Neural progenitor cell (in vitro differentiated cells): ENCODE measurements at regions not wholly inside any gene's neighbourhood (a gene's known extent, or its start where the extent isn't known, plus 50 kb on each side); places are given as distances from the start of the nearest gene placed in this dataset.
"Not testable (repeated sequence)": the region's sequence is repeated elsewhere in the genome, so short reads cannot be mapped to it uniquely, and the experiment has no call there.

Experiments used
- DNase-seq: peaks from one replicate; pipeline ENCODE4 v3.0.0-alpha.2; 2016; ENCODE audit warnings: low spot score
- H2AFZ ChIP-seq: fragments of 200-600 bp; sonication (generic); replicated peaks from 2 replicates; pipeline ENCODE4 v1.6.1; 2016; ENCODE audit warnings: antibody characterized with exemption
- H3F3A ChIP-seq: fragments of 200-600 bp; sonication (generic); 2 replicates; pipeline ENCODE4 v1.6.1; 2016; ENCODE audit warnings: antibody characterized with exemption, low read depth
- H3K27ac ChIP-seq: fragments of 200-600 bp; sonication (generic); 2 replicates; pipeline ENCODE4 v1.5.1; 2016; ENCODE audit warnings: mild to moderate bottlenecking
- H3K27me3 ChIP-seq: fragments of 200-600 bp; sonication (generic); 2 replicates; pipeline ENCODE4 v1.6.1; 2016; ENCODE audit warnings: mild to moderate bottlenecking, moderate library complexity
- H3K36me3 ChIP-seq: fragments of 200-600 bp; sonication (generic); 2 replicates; pipeline ENCODE4 v1.5.1; 2016
- H3K4me1 ChIP-seq: fragments of 200-600 bp; sonication (generic); 2 replicates; pipeline ENCODE4 v1.6.1; 2016; ENCODE audit warnings: mixed run types
- H3K4me2 ChIP-seq: fragments of 200-600 bp; sonication (generic); 2 replicates; pipeline ENCODE4 v1.6.1; 2016
- H3K4me3 ChIP-seq: fragments of 200-600 bp; sonication (generic); 2 replicates; pipeline ENCODE4 v1.5.1; 2016
- H3K79me2 ChIP-seq: fragments of 200-600 bp; sonication (generic); 2 replicates; pipeline ENCODE4 v1.6.1; 2016; ENCODE audit warnings: low read depth
- H3K9ac ChIP-seq: fragments of 200-600 bp; sonication (generic); 2 replicates; pipeline ENCODE4 v1.6.1; 2016
- H3K9me3 ChIP-seq: fragments of 200-600 bp; sonication (generic); 2 replicates; pipeline ENCODE4 v1.5.1; 2016; ENCODE audit warnings: low read depth
- H4K20me1 ChIP-seq: fragments of 200-600 bp; sonication (generic); 2 replicates; pipeline ENCODE4 v1.6.1; 2016; ENCODE audit warnings: low read depth
- H3K27ac Mint-ChIP-seq: 3 replicates; pipeline ENCODE4 v1.8.0; 2021; ENCODE audit warnings: mixed read lengths
- H3K27me3 Mint-ChIP-seq: 2 replicates; pipeline ENCODE4 v1.8.0; 2022; ENCODE audit warnings: low read depth, mild to moderate bottlenecking, inconsistent platforms, moderate library complexity, mixed read lengths; ENCODE audit not compliant: insufficient read depth
- H3K36me3 Mint-ChIP-seq: 3 replicates; pipeline ENCODE4 v1.8.0; 2021; ENCODE audit warnings: mixed read lengths
- H3K4me1 Mint-ChIP-seq: 3 replicates; pipeline ENCODE4 v1.8.0; 2021; ENCODE audit warnings: mixed read lengths
- H3K4me3 Mint-ChIP-seq: 3 replicates; pipeline ENCODE4 v1.8.0; 2021; ENCODE audit warnings: mild to moderate bottlenecking, moderate library complexity, mixed read lengths
- H3K9me3 Mint-ChIP-seq: 3 replicates; pipeline ENCODE4 v1.8.0; 2020; ENCODE audit warnings: mixed read lengths
- EZH2 ChIP-seq: fragments of 200-600 bp; sonication (generic); IDR thresholded peaks from 2 replicates; pipeline ENCODE4 v1.6.1; 2017; ENCODE audit warnings: antibody characterized with exemption, mild to moderate bottlenecking, moderate library complexity
- EZH2phosphoT487 ChIP-seq: fragments of 200-600 bp; sonication (generic); IDR thresholded peaks from 2 replicates; pipeline ENCODE4 v1.6.1; 2017; ENCODE audit warnings: antibody characterized with exemption
- TF ChIP-seq, protein P1 (sequence below): fragments of 200-600 bp; sonication (generic); IDR thresholded peaks from 2 replicates; pipeline ENCODE4 v1.5.1; 2017; ENCODE audit warnings: antibody characterized with exemption, mild to moderate bottlenecking

DNA sequence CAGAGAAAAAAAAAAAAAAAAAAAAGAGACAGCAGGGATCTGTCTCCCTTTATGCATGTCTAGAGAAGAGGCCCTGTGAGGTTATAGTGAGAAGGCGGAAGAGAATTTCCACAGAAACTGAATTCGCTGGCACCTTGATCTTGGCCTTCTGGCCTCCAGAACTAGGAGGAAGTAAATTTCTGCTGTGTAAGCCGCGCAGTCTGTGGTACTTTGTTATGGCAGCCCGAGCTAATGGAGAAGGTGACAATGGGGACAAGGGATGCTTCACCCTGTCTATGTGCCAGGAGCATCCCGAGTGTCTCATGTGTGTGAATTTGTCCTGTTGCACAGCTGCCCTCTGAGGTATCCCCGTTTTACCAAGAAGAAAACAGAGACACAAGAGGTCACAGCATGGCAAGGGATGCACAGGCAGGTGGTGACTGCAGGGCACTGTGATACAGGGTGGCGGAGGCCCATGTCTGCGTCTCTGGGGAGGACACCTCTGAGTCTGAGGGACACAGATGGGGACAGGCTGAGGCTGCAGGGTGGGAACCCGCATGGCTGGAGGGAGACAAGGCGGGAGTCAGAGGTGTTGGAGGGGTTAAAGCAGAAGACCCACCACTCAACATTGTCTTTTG, 100.3 kb downstream of the CRLF3 start:
- not testable (repeated sequence) for H3K27ac Mint-ChIP-seq, H3K4me3 ChIP-seq, H3F3A ChIP-seq, H3K27me3 Mint-ChIP-seq, H3K27ac ChIP-seq, H3K9me3 Mint-ChIP-seq, DNase-seq, H3K36me3 ChIP-seq, H3K9me3 ChIP-seq, H3K4me3 Mint-ChIP-seq, H3K9ac ChIP-seq, H3K4me1 ChIP-seq, H3K36me3 Mint-ChIP-seq, H3K4me2 ChIP-seq, H2AFZ ChIP-seq, H3K27me3 ChIP-seq
- Histone ChIP-seq H4K20me1 (peaks cover 78% of the 10 kb centered on the region), H3K79me2 (peaks cover 98% of the 10 kb centered on the region)
- peaks cover 18% of the 10 kb centered on the region for H3K4me1 Mint-ChIP-seq

DNA sequence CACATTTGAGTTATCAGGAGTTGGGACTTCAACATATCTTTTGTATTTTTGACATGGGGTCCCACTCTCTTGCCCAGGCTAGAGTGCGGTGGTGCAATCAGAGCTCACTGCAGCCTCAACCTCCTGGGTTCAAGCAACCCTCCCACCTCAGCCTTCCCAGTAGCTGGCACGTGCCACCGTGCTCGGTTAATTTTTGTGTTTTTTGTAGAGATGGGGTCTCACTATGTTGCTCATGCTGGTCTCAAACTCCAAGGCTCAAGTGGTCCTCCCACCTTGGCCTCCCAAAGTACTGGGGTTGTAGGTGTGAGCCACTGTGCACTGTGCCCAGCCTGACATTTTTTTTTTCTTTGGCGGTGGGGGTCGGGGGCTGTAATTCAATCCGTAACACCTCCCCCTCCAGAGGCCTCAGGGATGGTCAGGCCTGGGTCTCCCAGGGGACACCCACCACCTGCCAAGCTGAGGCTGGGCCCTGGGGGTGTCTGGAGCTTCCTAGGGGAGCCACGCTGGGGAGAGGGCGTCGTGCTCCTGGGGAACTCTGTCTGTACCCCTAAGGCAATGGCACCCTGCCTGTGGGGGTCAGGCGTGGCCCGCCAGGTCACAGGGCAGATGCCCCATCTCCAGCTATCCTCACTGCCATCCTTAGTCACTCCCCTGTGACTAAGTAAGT, 102.2 kb downstream of the CRLF3 start:
- not testable (repeated sequence) for H3K27ac Mint-ChIP-seq

DNA sequence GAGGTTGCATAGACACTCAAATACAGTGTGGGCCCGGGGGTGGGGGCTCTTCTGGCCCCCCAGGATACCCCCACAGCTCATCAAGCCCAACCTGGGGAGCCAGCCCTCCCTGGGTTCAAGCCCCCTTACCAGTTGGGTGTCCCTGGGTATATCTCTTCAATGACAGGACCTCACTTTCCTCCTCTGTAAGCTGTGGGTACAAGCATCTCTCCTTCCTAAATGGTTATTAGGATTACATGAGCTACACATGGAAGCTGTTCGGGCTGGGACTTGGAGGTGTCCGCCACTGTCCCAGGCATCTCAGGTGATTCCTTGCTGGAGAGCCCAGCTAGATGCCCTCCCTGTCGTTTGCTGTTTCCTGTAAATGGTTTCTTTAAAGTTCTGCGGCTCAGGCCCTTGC, 103.5 kb downstream of the CRLF3 start:
- Histone ChIP-seq H4K20me1 (peaks cover 80% of the 10 kb centered on the region), H3K79me2 (peaks cover 98% of the 10 kb centered on the region)
- H3K4me2 ChIP-seq, H2AFZ ChIP-seq, H3K4me3 Mint-ChIP-seq, H3K4me1 Mint-ChIP-seq, H3K27ac Mint-ChIP-seq, H3K9ac ChIP-seq, H3K27me3 ChIP-seq, H3K9me3 Mint-ChIP-seq, H3K4me3 ChIP-seq, DNase-seq, H3K4me1 ChIP-seq, H3K9me3 ChIP-seq, H3K27me3 Mint-ChIP-seq, H3K27ac ChIP-seq, H3F3A ChIP-seq, H3K36me3 ChIP-seq: not testable (repeated sequence)
- peaks cover 15% of the 10 kb centered on the region for H3K36me3 Mint-ChIP-seq

More for the DNA sequence above, 102.2 kb downstream of the CRLF3 start:
- not testable (repeated sequence) for H3K36me3 ChIP-seq, H3K4me2 ChIP-seq, H3K9me3 Mint-ChIP-seq, DNase-seq, H2AFZ ChIP-seq, H3K9ac ChIP-seq, H3K4me1 Mint-ChIP-seq, H3F3A ChIP-seq, H3K4me3 Mint-ChIP-seq, H3K27me3 ChIP-seq, H3K9me3 ChIP-seq, H3K27me3 Mint-ChIP-seq, H3K4me3 ChIP-seq, H3K4me1 ChIP-seq, H3K27ac ChIP-seq
- peaks cover 78% of the 10 kb centered on the region for H4K20me1 ChIP-seq
- H3K36me3 Mint-ChIP-seq: peaks cover 15% of the 10 kb centered on the region
- H3K79me2 ChIP-seq: peaks cover 98% of the 10 kb centered on the region

DNA sequence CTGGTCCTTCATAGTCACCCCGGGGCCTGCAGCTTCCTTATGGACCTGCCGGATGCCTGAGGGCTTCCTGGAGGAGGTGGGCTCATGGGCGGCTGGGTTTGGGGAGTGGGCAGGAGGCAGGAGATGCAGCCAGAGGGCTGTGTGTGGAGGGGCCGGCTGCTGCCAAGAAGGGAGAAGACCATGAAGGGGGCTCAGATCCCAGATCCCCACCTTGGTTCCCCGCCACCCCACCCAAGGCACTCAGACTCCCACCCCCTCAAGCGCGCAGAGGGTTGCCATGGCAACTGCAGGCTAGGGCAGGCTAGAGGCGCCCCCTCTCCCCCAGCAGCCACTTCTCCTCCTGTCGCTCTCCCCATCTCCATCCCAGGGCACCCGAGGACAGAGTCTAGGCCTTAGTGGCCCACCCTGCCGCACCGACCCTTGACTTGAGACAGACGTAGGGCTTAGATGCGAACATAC, 104.5 kb downstream of the CRLF3 start:
- Histone ChIP-seq H3K27me3 (no peaks in the 10 kb centered on the region), H3K4me2 (no peak overlapping the region), H3K36me3 (no peaks in the 10 kb centered on the region), H2AFZ (no peak overlapping the region), H3K4me3 (no peak overlapping the region), H3K9me3 (no peaks in the 10 kb centered on the region), H3K27ac (no peak overlapping the region), H3K79me2 (peaks cover 98% of the 10 kb centered on the region), H4K20me1 (peaks cover 80% of the 10 kb centered on the region), H3F3A (peaks cover 5% of the 10 kb centered on the region), H3K9ac (no peak overlapping the region), H3K4me1 (no peaks in the 10 kb centered on the region)
- Mint-ChIP-seq H3K4me1 (peaks cover 5% of the 10 kb centered on the region), H3K27me3 (peaks cover 5% of the 10 kb centered on the region), H3K36me3 (peaks cover 13% of the 10 kb centered on the region), H3K27ac (no peak overlapping the region), H3K4me3 (no peak overlapping the region), H3K9me3 (peaks cover 2% of the 10 kb centered on the region)
- DNase-seq: no peak
- TF ChIP-seq, protein P1, sequence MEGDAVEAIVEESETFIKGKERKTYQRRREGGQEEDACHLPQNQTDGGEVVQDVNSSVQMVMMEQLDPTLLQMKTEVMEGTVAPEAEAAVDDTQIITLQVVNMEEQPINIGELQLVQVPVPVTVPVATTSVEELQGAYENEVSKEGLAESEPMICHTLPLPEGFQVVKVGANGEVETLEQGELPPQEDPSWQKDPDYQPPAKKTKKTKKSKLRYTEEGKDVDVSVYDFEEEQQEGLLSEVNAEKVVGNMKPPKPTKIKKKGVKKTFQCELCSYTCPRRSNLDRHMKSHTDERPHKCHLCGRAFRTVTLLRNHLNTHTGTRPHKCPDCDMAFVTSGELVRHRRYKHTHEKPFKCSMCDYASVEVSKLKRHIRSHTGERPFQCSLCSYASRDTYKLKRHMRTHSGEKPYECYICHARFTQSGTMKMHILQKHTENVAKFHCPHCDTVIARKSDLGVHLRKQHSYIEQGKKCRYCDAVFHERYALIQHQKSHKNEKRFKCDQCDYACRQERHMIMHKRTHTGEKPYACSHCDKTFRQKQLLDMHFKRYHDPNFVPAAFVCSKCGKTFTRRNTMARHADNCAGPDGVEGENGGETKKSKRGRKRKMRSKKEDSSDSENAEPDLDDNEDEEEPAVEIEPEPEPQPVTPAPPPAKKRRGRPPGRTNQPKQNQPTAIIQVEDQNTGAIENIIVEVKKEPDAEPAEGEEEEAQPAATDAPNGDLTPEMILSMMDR: no peak
- TF ChIP-seq EZH2phosphoT487 (no peak), EZH2 (no peak)
